ENCODE measurements at regions not wholly inside any gene's neighbourhood (a gene's known extent, or its start where the extent isn't known, plus 50 kb on each side); places are given as distances from the start of the nearest gene placed in this dataset.

DNA sequence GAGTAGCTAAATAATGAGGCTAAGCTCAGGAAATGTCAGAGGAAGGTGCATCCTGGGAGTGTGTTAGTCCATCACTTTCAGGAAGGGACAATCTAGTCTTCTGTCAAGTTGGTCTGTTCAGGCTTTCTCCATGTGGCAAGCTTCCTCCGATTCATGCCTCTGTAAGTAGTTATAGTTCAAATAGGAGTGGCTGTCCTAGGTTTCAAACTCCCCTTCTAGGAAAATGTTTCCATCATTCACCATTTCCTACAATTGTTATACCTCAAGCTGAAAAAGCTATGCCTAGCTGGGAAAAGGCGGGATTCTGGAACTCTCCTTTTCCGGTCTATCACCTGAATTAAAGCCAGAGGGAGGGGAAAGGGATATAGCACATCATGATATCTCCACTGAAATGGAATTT is 287.7 kb upstream of the ZSWIM2 start:
- H4K20me1 ChIP-seq (replicated peaks; ENCODE audit: control insufficient read depth, insufficient read depth, low read length): no peaks in the 10 kb centered on the region
- H3K79me2 ChIP-seq (ENCODE audit: control insufficient read depth, insufficient read depth, low read length): no peaks in the 10 kb centered on the region
- H3K4me3 ChIP-seq: no peak overlapping the region
- intact Hi-C loops (cut with micrococcal nuclease): no loop called here
- 28% methylated on average over 3 of the region's 3 CpGs for WGBS (ENCODE audit: insufficient coverage, low coverage, missing lambda C conversion rate)
- no peaks in the 10 kb centered on the region for H3K9me3 ChIP-seq (replicated peaks; ENCODE audit: control insufficient read depth, insufficient read depth, low read depth, low read length)
- ATAC-seq (no peak), FAIRE-seq (no peak), DNase-seq (ENCODE audit: extremely low read depth in 1 of 4, low spot score in 3 of 4) (no peak)
- CTCF ChIA-PET (ENCODE audit: low intra/inter-chr PET ratio): no interaction called here
- H3K9me1 ChIP-seq (ENCODE audit: control insufficient read depth, insufficient read depth, low read length): no peaks in the 10 kb centered on the region
- in situ Hi-C loops (cut with MboI): no loop called here
- no peaks in the 10 kb centered on the region for H3K36me3 ChIP-seq (ENCODE audit: control insufficient read depth, insufficient read depth, low read length)
- TF ChIP-seq, protein P1, sequence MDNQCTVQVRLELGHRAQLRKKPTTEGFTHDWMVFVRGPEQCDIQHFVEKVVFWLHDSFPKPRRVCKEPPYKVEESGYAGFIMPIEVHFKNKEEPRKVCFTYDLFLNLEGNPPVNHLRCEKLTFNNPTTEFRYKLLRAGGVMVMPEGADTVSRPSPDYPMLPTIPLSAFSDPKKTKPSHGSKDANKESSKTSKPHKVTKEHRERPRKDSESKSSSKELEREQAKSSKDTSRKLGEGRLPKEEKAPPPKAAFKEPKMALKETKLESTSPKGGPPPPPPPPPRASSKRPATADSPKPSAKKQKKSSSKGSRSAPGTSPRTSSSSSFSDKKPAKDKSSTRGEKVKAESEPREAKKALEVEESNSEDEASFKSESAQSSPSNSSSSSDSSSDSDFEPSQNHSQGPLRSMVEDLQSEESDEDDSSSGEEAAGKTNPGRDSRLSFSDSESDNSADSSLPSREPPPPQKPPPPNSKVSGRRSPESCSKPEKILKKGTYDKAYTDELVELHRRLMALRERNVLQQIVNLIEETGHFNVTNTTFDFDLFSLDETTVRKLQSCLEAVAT (IDR thresholded peaks at IDR 0.05): no peak
- TF ChIP-seq ZNF561 (CRISPR knock-in tag; conservative IDR thresholded peaks at IDR 0.05) (no peak), C11orf30 (IDR thresholded peaks at IDR 0.05; ENCODE audit: low read depth) (no peak)
- H3K27ac ChIP-seq (ENCODE audit: extremely low read depth, low read depth, low read length): no peak overlapping the region
- no TSS peak for BruUV-seq (replicated peaks)
- POLR2A ChIA-PET: no interaction called here
- no peak overlapping the region for H3K9ac ChIP-seq (ENCODE audit: insufficient read depth in 1 of 2, low read depth in 2 of 2, low read length in 2 of 2)
- H3K4me2 ChIP-seq (ENCODE audit: insufficient read depth, low read length): no peak overlapping the region
- no peak overlapping the region for H2AFZ ChIP-seq (ENCODE audit: low read depth, low read length)
- H3K27me3 ChIP-seq (ENCODE audit: control insufficient read depth in 2 of 2, insufficient read depth in 2 of 2, low read length in 2 of 2): no peaks in the 10 kb centered on the region
- no peaks in the 10 kb centered on the region for H3K4me1 ChIP-seq (replicated peaks in 1 of 2; ENCODE audit: control insufficient read depth in 2 of 2, insufficient read depth in 2 of 2, low read length in 2 of 2)

DNA sequence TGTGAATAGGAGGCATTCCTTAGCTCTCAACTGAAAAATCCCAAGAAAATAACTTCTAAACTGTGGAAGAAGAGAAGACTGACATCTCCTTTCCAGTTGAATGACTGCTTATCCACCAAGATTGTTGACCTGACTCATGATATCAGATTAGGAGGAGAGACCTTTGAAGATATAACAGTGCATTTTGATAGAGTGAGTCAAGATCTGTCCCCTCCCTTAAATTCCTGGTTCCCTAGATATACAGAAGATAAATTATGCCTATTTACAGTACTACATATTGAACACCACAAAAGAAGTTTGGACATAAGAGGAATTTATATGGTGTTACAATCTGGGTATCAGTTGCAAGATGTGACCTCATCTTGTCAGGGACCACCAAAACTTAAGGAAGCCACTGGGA is 285.3 kb upstream of the ZSWIM2 start:
- no peak for FAIRE-seq
- Histone ChIP-seq H2AFZ (ENCODE audit: low read depth, low read length) (no peak overlapping the region), H3K36me3 (ENCODE audit: control insufficient read depth, insufficient read depth, low read length) (no peaks in the 10 kb centered on the region), H3K9ac (ENCODE audit: insufficient read depth in 1 of 2, low read depth in 2 of 2, low read length in 2 of 2) (no peak overlapping the region), H3K27me3 (ENCODE audit: control insufficient read depth in 2 of 2, insufficient read depth in 2 of 2, low read length in 2 of 2) (no peaks in the 10 kb centered on the region), H3K27ac (ENCODE audit: extremely low read depth, low read depth, low read length) (no peak overlapping the region), H3K4me2 (ENCODE audit: insufficient read depth, low read length) (no peak overlapping the region), H3K4me3 (no peak overlapping the region), H4K20me1 (replicated peaks; ENCODE audit: control insufficient read depth, insufficient read depth, low read length) (no peaks in the 10 kb centered on the region), H3K4me1 (replicated peaks in 1 of 2; ENCODE audit: control insufficient read depth in 2 of 2, insufficient read depth in 2 of 2, low read length in 2 of 2) (no peaks in the 10 kb centered on the region), H3K79me2 (ENCODE audit: control insufficient read depth, insufficient read depth, low read length) (no peaks in the 10 kb centered on the region), H3K9me1 (ENCODE audit: control insufficient read depth, insufficient read depth, low read length) (no peaks in the 10 kb centered on the region), H3K9me3 (replicated peaks; ENCODE audit: control insufficient read depth, insufficient read depth, low read depth, low read length) (no peaks in the 10 kb centered on the region)
- CTCF ChIA-PET (ENCODE audit: low intra/inter-chr PET ratio): no interaction called here
- POLR2A ChIA-PET: no interaction called here
- no peak for ATAC-seq
- in situ Hi-C loops (cut with MboI): no loop called here
- no peak for DNase-seq (ENCODE audit: extremely low read depth in 1 of 4, low spot score in 3 of 4)
- intact Hi-C loops (cut with micrococcal nuclease): no loop called here
- no TSS peak for BruUV-seq (replicated peaks)
- TF ChIP-seq SIN3B (IDR thresholded peaks at IDR 0.05; ENCODE audit: low read depth): no peak
- no peak for TF ChIP-seq PTBP1 (IDR thresholded peaks at IDR 0.05; ENCODE audit: low read depth, low read length)
- no peak for TF ChIP-seq RAD51 (IDR thresholded peaks at IDR 0.05; ENCODE audit: borderline replicate concordance, low read depth)
- no peak for TF ChIP-seq MYNN (IDR thresholded peaks at IDR 0.05)
- no peak for TF ChIP-seq MYNN (CRISPR knock-in tag; IDR thresholded peaks at IDR 0.05)
- no peak for TF ChIP-seq FOXM1 (IDR thresholded peaks at IDR 0.05; ENCODE audit: low read depth)
- TF ChIP-seq FOXM1 (CRISPR knock-in tag; IDR thresholded peaks at IDR 0.05; ENCODE audit: low read depth): no peak
- TF ChIP-seq, protein P2, sequence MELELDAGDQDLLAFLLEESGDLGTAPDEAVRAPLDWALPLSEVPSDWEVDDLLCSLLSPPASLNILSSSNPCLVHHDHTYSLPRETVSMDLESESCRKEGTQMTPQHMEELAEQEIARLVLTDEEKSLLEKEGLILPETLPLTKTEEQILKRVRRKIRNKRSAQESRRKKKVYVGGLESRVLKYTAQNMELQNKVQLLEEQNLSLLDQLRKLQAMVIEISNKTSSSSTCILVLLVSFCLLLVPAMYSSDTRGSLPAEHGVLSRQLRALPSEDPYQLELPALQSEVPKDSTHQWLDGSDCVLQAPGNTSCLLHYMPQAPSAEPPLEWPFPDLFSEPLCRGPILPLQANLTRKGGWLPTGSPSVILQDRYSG (tag; conservative IDR thresholded peaks at IDR 0.05; ENCODE audit: low read depth): no peak
- no peak for TF ChIP-seq ZNF347 (CRISPR knock-in tag; IDR thresholded peaks at IDR 0.05; ENCODE audit: low read depth)
- TF ChIP-seq ZNF217 (CRISPR knock-in tag; IDR thresholded peaks at IDR 0.05): no peak
- no peak for TF ChIP-seq ZFX (CRISPR knock-in tag; IDR thresholded peaks at IDR 0.05)
- no peak for TF ChIP-seq HIVEP1 (CRISPR knock-in tag; IDR thresholded peaks at IDR 0.05)
- TF ChIP-seq ZNF551 (CRISPR knock-in tag; IDR thresholded peaks at IDR 0.05): no peak
- TF ChIP-seq HDAC3 (IDR thresholded peaks at IDR 0.05; ENCODE audit: borderline replicate concordance, partially characterized antibody): no peak
- no peak for TF ChIP-seq TCF3 (CRISPR knock-in tag; IDR thresholded peaks at IDR 0.05)

Data from K562 (cell line).